ENCODE measurements at regions not wholly inside any gene's neighbourhood (a gene's known extent, or its start where the extent isn't known, plus 50 kb on each side); places are given as distances from the start of the nearest gene placed in this dataset.
"Not testable (repeated sequence)": the region's sequence is repeated elsewhere in the genome, so short reads cannot be mapped to it uniquely, and the experiment has no call there.

DNA sequence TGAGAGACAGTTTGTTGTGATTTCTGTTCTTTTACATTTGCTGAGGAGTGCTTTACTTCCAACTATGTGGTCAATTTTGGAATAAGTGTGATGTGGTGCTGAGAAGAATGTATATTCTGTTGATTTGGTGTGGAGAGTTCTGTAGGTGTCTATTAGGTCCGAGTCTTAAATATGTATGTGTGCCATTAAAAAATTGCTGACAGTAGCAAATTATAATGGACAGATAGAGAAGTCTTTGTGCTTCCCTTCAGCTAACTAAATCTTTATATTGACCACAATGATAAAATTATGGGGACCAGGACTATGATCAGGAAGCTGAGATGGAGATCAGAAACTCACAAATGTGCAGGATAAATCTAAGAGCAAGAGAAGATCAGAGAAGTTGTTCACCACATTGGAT, 70.1 kb upstream of the OR13H1 start:
- TF ChIP-seq, protein P1, sequence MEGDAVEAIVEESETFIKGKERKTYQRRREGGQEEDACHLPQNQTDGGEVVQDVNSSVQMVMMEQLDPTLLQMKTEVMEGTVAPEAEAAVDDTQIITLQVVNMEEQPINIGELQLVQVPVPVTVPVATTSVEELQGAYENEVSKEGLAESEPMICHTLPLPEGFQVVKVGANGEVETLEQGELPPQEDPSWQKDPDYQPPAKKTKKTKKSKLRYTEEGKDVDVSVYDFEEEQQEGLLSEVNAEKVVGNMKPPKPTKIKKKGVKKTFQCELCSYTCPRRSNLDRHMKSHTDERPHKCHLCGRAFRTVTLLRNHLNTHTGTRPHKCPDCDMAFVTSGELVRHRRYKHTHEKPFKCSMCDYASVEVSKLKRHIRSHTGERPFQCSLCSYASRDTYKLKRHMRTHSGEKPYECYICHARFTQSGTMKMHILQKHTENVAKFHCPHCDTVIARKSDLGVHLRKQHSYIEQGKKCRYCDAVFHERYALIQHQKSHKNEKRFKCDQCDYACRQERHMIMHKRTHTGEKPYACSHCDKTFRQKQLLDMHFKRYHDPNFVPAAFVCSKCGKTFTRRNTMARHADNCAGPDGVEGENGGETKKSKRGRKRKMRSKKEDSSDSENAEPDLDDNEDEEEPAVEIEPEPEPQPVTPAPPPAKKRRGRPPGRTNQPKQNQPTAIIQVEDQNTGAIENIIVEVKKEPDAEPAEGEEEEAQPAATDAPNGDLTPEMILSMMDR (conservative IDR thresholded peaks at IDR 0.05 in 1 of 2, IDR thresholded peaks at IDR 0.05 in 1 of 2; ENCODE audit: low read depth in 1 of 2, low read length in 2 of 2), result not testable (repeated sequence)
- not testable (repeated sequence) for TF ChIP-seq EZH2 (IDR thresholded peaks at IDR 0.05; ENCODE audit: low read length, missing control alignments)
